HG03432 (cell line): ENCODE measurements at regions not wholly inside any gene's neighbourhood (a gene's known extent, or its start where the extent isn't known, plus 50 kb on each side); places are given as distances from the start of the nearest gene placed in this dataset.

Experiments
- ATAC-seq: cut with Tn5 transposase; IDR thresholded peaks from one replicate; pipeline ENCODE4 v1.9.1; 2021; ENCODE audit warnings: mild to moderate bottlenecking, moderate library complexity; ENCODE audit not compliant: unreplicated experiment

GRCh38 chr4:123788577-123788976 is 392.0 kb downstream of the SPRY1 start:
- ATAC-seq = no peak

GRCh38 chr4:123790681-123791080 is 394.1 kb downstream of the SPRY1 start:
- ATAC-seq = no peak

GRCh38 chr4:123802082-123802645 is 405.6 kb downstream of the SPRY1 start:
- no peak for ATAC-seq

- no peak for ATAC-seq
These were observed 406.3 kb downstream of the SPRY1 start for GRCh38 chr4:123802933-123803332.

- no peak for ATAC-seq
These were observed 407.7 kb downstream of the SPRY1 start for GRCh38 chr4:123804196-123804721.

- no peak for ATAC-seq
These were observed 409.5 kb downstream of the SPRY1 start for GRCh38 chr4:123806056-123806455.

GRCh38 chr4:123807187-123807586 is 410.6 kb downstream of the SPRY1 start:
- no peak for ATAC-seq

- ATAC-seq = no peak
These were observed 411.3 kb downstream of the SPRY1 start for GRCh38 chr4:123807866-123808265.

- ATAC-seq = no peak
These were observed 413.3 kb downstream of the SPRY1 start for GRCh38 chr4:123809864-123810263.

GRCh38 chr4:123812066-123812390 is 415.4 kb downstream of the SPRY1 start:
- ATAC-seq = peak; percentile 6

GRCh38 chr4:123813901-123814300 is 417.3 kb downstream of the SPRY1 start:
- no peak for ATAC-seq

- no peak for ATAC-seq
These were observed 419.9 kb downstream of the SPRY1 start for GRCh38 chr4:123816462-123816861.

GRCh38 chr4:123817025-123817688 is 420.6 kb downstream of the SPRY1 start:
- no peak for ATAC-seq

GRCh38 chr4:123819362-123820035 is 422.9 kb downstream of the SPRY1 start:
- ATAC-seq = no peak

- no peak for ATAC-seq
These were observed 425.3 kb downstream of the SPRY1 start for GRCh38 chr4:123821861-123822260.

GRCh38 chr4:123822353-123822752 is 425.8 kb downstream of the SPRY1 start:
- no peak for ATAC-seq

- no peak for ATAC-seq
These were observed 426.6 kb downstream of the SPRY1 start for GRCh38 chr4:123823244-123823643.

GRCh38 chr4:123824524-123824923 is 427.9 kb downstream of the SPRY1 start:
- ATAC-seq = no peak

GRCh38 chr4:123825596-123826291 is 429.1 kb downstream of the SPRY1 start:
- ATAC-seq = no peak

- ATAC-seq = no peak
These were observed 430.3 kb downstream of the SPRY1 start for GRCh38 chr4:123826896-123827295.

GRCh38 chr4:123827511-123827910 is 430.9 kb downstream of the SPRY1 start:
- no peak for ATAC-seq

- no peak for ATAC-seq
These were observed 434.3 kb downstream of the SPRY1 start for GRCh38 chr4:123830930-123831329.
